ENCODE measurements at regions not wholly inside any gene's neighbourhood (a gene's known extent, or its start where the extent isn't known, plus 50 kb on each side); places are given as distances from the start of the nearest gene placed in this dataset.
A peak's percentile ranks its signal among the peaks of the same experiment; 100 is the strongest.
"Not testable (repeated sequence)": the region's sequence is repeated elsewhere in the genome, so short reads cannot be mapped to it uniquely, and the experiment has no call there.

DNA sequence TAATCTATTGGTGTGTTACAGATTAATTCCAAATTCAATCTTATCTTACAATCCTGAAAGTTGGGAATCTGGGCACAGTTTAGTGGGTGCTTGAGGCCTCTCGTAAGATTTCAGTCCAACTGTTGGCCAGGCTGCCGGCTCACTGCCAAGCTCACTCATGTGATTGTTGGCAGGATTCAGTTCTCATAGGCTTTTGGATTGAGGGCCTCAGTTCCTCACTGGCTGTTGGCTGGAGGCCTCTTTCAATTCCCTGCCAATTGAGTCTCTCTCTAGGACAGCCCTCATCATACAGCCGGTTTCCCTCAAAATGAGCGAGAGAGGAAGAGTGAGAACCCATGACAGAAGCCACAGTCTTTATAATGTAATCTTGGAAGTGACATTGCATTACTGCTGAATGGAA, 123.5 kb upstream of the FBXO33 start:
- Histone ChIP-seq H3K36me3 (ENCODE audit: control insufficient read depth in 3 of 3, insufficient read depth in 2 of 3, low read depth in 1 of 3, low read length in 3 of 3) (no peaks in the 10 kb centered on the region), H3K4me3 (ENCODE audit: low read depth in 1 of 3, low read length in 3 of 3) (no peak overlapping the region), H3K27ac (ENCODE audit: low read depth in 1 of 3, low read length in 2 of 3) (no peak overlapping the region), H3K27me3 (ENCODE audit: control insufficient read depth in 3 of 3, insufficient read depth in 3 of 3, low read length in 3 of 3) (no peaks in the 10 kb centered on the region), H3K4me1 (ENCODE audit: control insufficient read depth in 3 of 3, insufficient read depth in 2 of 3, low read depth in 1 of 3, low read length in 2 of 3) (no peaks in the 10 kb centered on the region), H3K9me3 (ENCODE audit: control insufficient read depth in 2 of 2, insufficient read depth in 1 of 2, low read depth in 1 of 2, low read length in 1 of 2) (peaks cover 0 to under 1% of the 10 kb centered on the region in 2 donors)
- FAIRE-seq (no peak), DNase-seq (no peak)
- 77 to 84% (median 81%) methylated on average over 4 of the region's 4 CpGs for WGBS, 3 donors

DNA sequence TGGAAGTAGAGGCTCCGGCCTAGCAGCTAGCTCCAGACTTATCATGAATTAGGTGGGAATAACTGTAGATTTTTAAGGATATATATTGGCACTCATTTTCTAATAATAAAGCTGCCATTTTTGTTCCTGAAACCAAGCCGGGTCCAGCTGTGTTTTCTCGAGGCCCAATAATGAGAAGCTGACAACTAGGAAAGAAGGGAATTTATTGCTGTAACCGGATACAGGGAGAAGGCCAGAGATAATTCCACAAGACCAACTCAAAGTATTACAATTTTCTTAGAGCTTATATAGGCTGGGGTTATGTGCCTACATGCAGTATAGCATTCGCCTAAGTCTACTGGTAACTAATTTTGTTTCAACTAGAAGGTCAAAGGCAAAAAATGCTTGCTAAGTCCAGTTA, 122.3 kb upstream of the FBXO33 start:
- Histone ChIP-seq H3K36me3 (ENCODE audit: control insufficient read depth in 3 of 3, insufficient read depth in 2 of 3, low read depth in 1 of 3, low read length in 3 of 3) (no peaks in the 10 kb centered on the region), H3K27ac (ENCODE audit: low read depth in 1 of 3, low read length in 2 of 3) (no peak overlapping the region), H3K4me3 (ENCODE audit: low read depth in 1 of 3, low read length in 3 of 3) (no peak overlapping the region), H3K27me3 (ENCODE audit: control insufficient read depth in 3 of 3, insufficient read depth in 3 of 3, low read length in 3 of 3) (no peaks in the 10 kb centered on the region), H3K4me1 (ENCODE audit: control insufficient read depth in 3 of 3, insufficient read depth in 2 of 3, low read depth in 1 of 3, low read length in 2 of 3) (no peaks in the 10 kb centered on the region), H3K9me3 (ENCODE audit: control insufficient read depth in 2 of 2, insufficient read depth in 1 of 2, low read depth in 1 of 2, low read length in 1 of 2) (no peaks in the 10 kb centered on the region)
- DNase-seq (no peak), FAIRE-seq (no peak)
- 82 to 96% (median 93%) methylated on average over 5 of the region's 5 CpGs for WGBS, 3 donors

DNA sequence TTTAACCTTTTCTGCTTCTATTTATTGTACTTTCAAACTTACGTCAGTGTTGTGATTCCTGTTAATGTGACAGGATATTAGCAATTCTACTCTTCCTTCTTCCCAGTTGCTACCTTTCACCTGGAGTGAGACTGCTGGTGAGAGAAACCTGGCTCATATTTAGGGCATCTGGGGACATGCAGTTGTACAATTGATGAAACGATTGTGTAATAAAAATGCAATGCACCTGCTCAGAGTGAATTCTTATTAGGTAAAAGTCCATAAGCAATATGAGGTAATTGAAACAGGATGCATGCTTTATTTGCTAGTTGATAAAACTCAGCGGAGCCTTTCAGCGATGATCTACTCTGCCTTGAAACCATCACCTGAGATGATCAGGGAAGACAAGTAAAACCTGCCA, 116.1 kb upstream of the FBXO33 start:
- Histone ChIP-seq H3K4me1 (ENCODE audit: control insufficient read depth in 3 of 3, insufficient read depth in 2 of 3, low read depth in 1 of 3, low read length in 2 of 3) (no peaks in the 10 kb centered on the region), H3K9me3 (ENCODE audit: control insufficient read depth in 2 of 2, insufficient read depth in 1 of 2, low read depth in 1 of 2, low read length in 1 of 2) (no peaks in the 10 kb centered on the region), H3K27me3 (ENCODE audit: control insufficient read depth in 3 of 3, insufficient read depth in 3 of 3, low read length in 3 of 3) (no peaks in the 10 kb centered on the region), H3K36me3 (ENCODE audit: control insufficient read depth in 3 of 3, insufficient read depth in 2 of 3, low read depth in 1 of 3, low read length in 3 of 3) (no peaks in the 10 kb centered on the region), H3K4me3 (ENCODE audit: low read depth in 1 of 3, low read length in 3 of 3) (no peak overlapping the region), H3K27ac (ENCODE audit: low read depth in 1 of 3, low read length in 2 of 3) (no peak overlapping the region)
- WGBS, 3 donors = 14 to 60% (median 43%) methylated on average over 4 of the region's 4 CpGs
- DNase-seq (peak in 1 of 2 donors; percentile 51), FAIRE-seq (no peak)

- 49 to 59% (median 50%) methylated on average over 3 of the region's 3 CpGs for WGBS, 3 donors
- Histone ChIP-seq H3K4me3 (ENCODE audit: low read depth in 1 of 3, low read length in 3 of 3) (no peak overlapping the region), H3K27ac (ENCODE audit: low read depth in 1 of 3, low read length in 2 of 3) (no peak overlapping the region), H3K36me3 (ENCODE audit: control insufficient read depth in 3 of 3, insufficient read depth in 2 of 3, low read depth in 1 of 3, low read length in 3 of 3) (no peaks in the 10 kb centered on the region), H3K9me3 (ENCODE audit: control insufficient read depth in 2 of 2, insufficient read depth in 1 of 2, low read depth in 1 of 2, low read length in 1 of 2) (no peaks in the 10 kb centered on the region), H3K27me3 (ENCODE audit: control insufficient read depth in 3 of 3, insufficient read depth in 3 of 3, low read length in 3 of 3) (no peaks in the 10 kb centered on the region), H3K4me1 (ENCODE audit: control insufficient read depth in 3 of 3, insufficient read depth in 2 of 3, low read depth in 1 of 3, low read length in 2 of 3) (no peaks in the 10 kb centered on the region)
- FAIRE-seq (no peak), DNase-seq (no peak)
Observed at GRCh38 chr14:39547845-39548244, 115.6 kb upstream of the FBXO33 start.

- FAIRE-seq (no peak), DNase-seq (no peak)
- 45 to 67% (median 47%) methylated on average over 1 of the region's 1 CpG for whole genome bisulfite sequencing, 3 donors
- Histone ChIP-seq H3K4me3 (ENCODE audit: low read depth in 1 of 3, low read length in 3 of 3) (no peak overlapping the region), H3K27me3 (ENCODE audit: control insufficient read depth in 3 of 3, insufficient read depth in 3 of 3, low read length in 3 of 3) (no peaks in the 10 kb centered on the region), H3K36me3 (ENCODE audit: control insufficient read depth in 3 of 3, insufficient read depth in 2 of 3, low read depth in 1 of 3, low read length in 3 of 3) (no peaks in the 10 kb centered on the region), H3K9me3 (ENCODE audit: control insufficient read depth in 2 of 2, insufficient read depth in 1 of 2, low read depth in 1 of 2, low read length in 1 of 2) (peaks cover 0 to 7% of the 10 kb centered on the region in 2 donors), H3K4me1 (ENCODE audit: control insufficient read depth in 3 of 3, insufficient read depth in 2 of 3, low read depth in 1 of 3, low read length in 2 of 3) (no peaks in the 10 kb centered on the region), H3K27ac (ENCODE audit: low read depth in 1 of 3, low read length in 2 of 3) (no peak overlapping the region)
Observed at GRCh38 chr14:39505812-39506211, 73.6 kb upstream of the FBXO33 start.

DNA sequence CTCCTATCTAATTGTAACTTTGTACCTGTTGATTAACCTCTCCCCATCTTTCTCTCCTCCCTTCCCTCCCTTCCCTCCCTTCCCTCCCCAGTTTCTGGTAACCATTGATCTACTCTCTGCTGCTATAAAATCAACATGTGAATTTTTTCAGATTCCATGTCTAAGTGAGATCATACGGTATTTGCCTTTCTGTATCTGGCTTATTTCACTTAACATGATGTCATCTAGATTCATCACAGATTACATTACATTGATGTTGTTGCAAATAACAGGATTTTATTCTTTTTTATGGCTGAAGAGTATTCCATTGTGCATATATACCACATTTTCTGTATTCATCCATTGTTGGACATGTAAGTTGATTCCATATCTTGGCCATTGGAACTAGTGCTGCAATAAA, 68.0 kb upstream of the FBXO33 start:
- WGBS, 3 donors = 75 to 81% (median 80%) methylated on average over 1 of the region's 1 CpG
- peaks cover 0 to 10% of the 10 kb centered on the region in 2 donors for H3K9me3 ChIP-seq (ENCODE audit: control insufficient read depth in 2 of 2, insufficient read depth in 1 of 2, low read depth in 1 of 2, low read length in 1 of 2)
- no peaks in the 10 kb centered on the region for H3K27me3 ChIP-seq (ENCODE audit: control insufficient read depth in 3 of 3, insufficient read depth in 3 of 3, low read length in 3 of 3)
- no peak overlapping the region for H3K27ac ChIP-seq (ENCODE audit: low read depth in 1 of 3, low read length in 2 of 3)
- FAIRE-seq (no peak), DNase-seq (no peak)
- no peak overlapping the region for H3K4me3 ChIP-seq (ENCODE audit: low read depth in 1 of 3, low read length in 3 of 3)
- H3K36me3 ChIP-seq (ENCODE audit: control insufficient read depth in 3 of 3, insufficient read depth in 2 of 3, low read depth in 1 of 3, low read length in 3 of 3) = no peaks in the 10 kb centered on the region
- H3K4me1 ChIP-seq (ENCODE audit: control insufficient read depth in 3 of 3, insufficient read depth in 2 of 3, low read depth in 1 of 3, low read length in 2 of 3) = no peaks in the 10 kb centered on the region

- FAIRE-seq = no peak
- Histone ChIP-seq H3K4me3 (ENCODE audit: low read depth in 1 of 3, low read length in 3 of 3) (no peak overlapping the region), H3K27me3 (ENCODE audit: control insufficient read depth in 3 of 3, insufficient read depth in 3 of 3, low read length in 3 of 3) (no peaks in the 10 kb centered on the region)
Observed at GRCh38 chr14:39499514-39499913, 67.3 kb upstream of the FBXO33 start.

GRCh38 chr14:39497677-39498076, 65.4 kb upstream of the FBXO33 start:
- not testable (repeated sequence) for FAIRE-seq; H3K4me3 ChIP-seq (ENCODE audit: low read depth in 1 of 3, low read length in 3 of 3); H3K9me3 ChIP-seq (ENCODE audit: control insufficient read depth in 2 of 2, insufficient read depth in 1 of 2, low read depth in 1 of 2, low read length in 1 of 2); H3K36me3 ChIP-seq (ENCODE audit: control insufficient read depth in 3 of 3, insufficient read depth in 2 of 3, low read depth in 1 of 3, low read length in 3 of 3); DNase-seq; H3K4me1 ChIP-seq (ENCODE audit: control insufficient read depth in 3 of 3, insufficient read depth in 2 of 3, low read depth in 1 of 3, low read length in 2 of 3); H3K27ac ChIP-seq (ENCODE audit: low read depth in 1 of 3, low read length in 2 of 3); H3K27me3 ChIP-seq (ENCODE audit: control insufficient read depth in 3 of 3, insufficient read depth in 3 of 3, low read length in 3 of 3)
- 83 to 88% (median 86%) methylated on average over 3 of the region's 3 CpGs for WGBS, 3 donors

More at GRCh38 chr14:39499514-39499913, 67.3 kb upstream of the FBXO33 start:
- H3K36me3 ChIP-seq (ENCODE audit: control insufficient read depth in 3 of 3, insufficient read depth in 2 of 3, low read depth in 1 of 3, low read length in 3 of 3) = no peaks in the 10 kb centered on the region
- no peak for DNase-seq
- H3K4me1 ChIP-seq (ENCODE audit: control insufficient read depth in 3 of 3, insufficient read depth in 2 of 3, low read depth in 1 of 3, low read length in 2 of 3) = no peaks in the 10 kb centered on the region
- no peak overlapping the region for H3K27ac ChIP-seq (ENCODE audit: low read depth in 1 of 3, low read length in 2 of 3)
- H3K9me3 ChIP-seq (ENCODE audit: control insufficient read depth in 2 of 2, insufficient read depth in 1 of 2, low read depth in 1 of 2, low read length in 1 of 2) = peaks cover 0 to 10% of the 10 kb centered on the region in 2 donors

DNA sequence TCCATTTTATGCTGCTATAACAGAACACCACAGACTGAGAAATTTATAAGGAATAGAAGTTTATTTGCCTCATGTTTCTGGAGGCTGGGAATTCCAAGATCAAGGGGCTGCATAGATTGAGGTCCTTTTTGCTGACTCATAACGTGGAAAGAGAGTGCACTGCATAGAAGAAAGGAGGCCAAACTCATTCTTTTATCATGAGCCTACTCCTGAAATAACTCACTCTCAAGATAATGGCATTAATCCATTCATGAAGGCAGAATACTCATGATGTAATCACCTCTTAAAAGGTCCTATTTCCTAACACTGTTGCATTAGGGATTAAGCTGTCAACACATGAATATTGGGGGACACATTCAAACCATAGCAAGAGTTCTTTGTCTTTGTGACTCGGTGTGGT, 60.0 kb upstream of the FBXO33 start:
- H3K36me3 ChIP-seq (ENCODE audit: control insufficient read depth in 3 of 3, insufficient read depth in 2 of 3, low read depth in 1 of 3, low read length in 3 of 3) = no peaks in the 10 kb centered on the region
- 71 to 80% (median 74%) methylated on average over 2 of the region's 2 CpGs for WGBS, 3 donors
- no peak overlapping the region for H3K27ac ChIP-seq (ENCODE audit: low read depth in 1 of 3, low read length in 2 of 3)
- no peak for DNase-seq
- no peaks in the 10 kb centered on the region for H3K27me3 ChIP-seq (ENCODE audit: control insufficient read depth in 3 of 3, insufficient read depth in 3 of 3, low read length in 3 of 3)
- no peaks in the 10 kb centered on the region for H3K4me1 ChIP-seq (ENCODE audit: control insufficient read depth in 3 of 3, insufficient read depth in 2 of 3, low read depth in 1 of 3, low read length in 2 of 3)
- H3K4me3 ChIP-seq (ENCODE audit: low read depth in 1 of 3, low read length in 3 of 3) = no peak overlapping the region
- H3K9me3 ChIP-seq (ENCODE audit: control insufficient read depth in 2 of 2, insufficient read depth in 1 of 2, low read depth in 1 of 2, low read length in 1 of 2) = peaks cover 0 to 10% of the 10 kb centered on the region in 2 donors
- FAIRE-seq = no peak
